Activated CD8-positive, alpha-beta T cell treated with anti-CD3 and anti-CD28 coated beads, Interleukin-2, amount 10 ng/mL, durations not matched to agents 7 days and 5 days (primary cell): ENCODE measurements at regions not wholly inside any gene's neighbourhood (a gene's known extent, or its start where the extent isn't known, plus 50 kb on each side); places are given as distances from the start of the nearest gene placed in this dataset.

ENCODE experiments used
- ATAC-seq: fragments of 150-1000 bp; cut with Tn5 transposase; one replicate; pipeline ENCODE4 v1.10.0; 2021; ENCODE audit warnings: moderate library complexity
- CTCF ChIA-PET: fragments of 350-600 bp; sonication (Branson Sonifier 250); formaldehyde crosslinking; loops from one replicate; lab custom pipeline; 2021; ENCODE audit warnings: antibody characterized with exemption; lab: Charles Lee
- POLR2A ChIA-PET: fragments of 350-600 bp; sonication (Branson Sonifier 250); formaldehyde crosslinking; loops from one replicate; lab custom pipeline; 2021; ENCODE audit warnings: antibody characterized with exemption; lab: Charles Lee
- DNase-seq: peaks from one replicate; pipeline ENCODE4 v3.0.0-alpha.2; 2020
- H3K27ac Mint-ChIP-seq: one replicate; pipeline ENCODE4 v1.8.0; 2021; ENCODE audit warnings: mild to moderate bottlenecking, mixed read lengths
- H3K27me3 Mint-ChIP-seq: one replicate; pipeline ENCODE4 v1.8.0; 2021; ENCODE audit warnings: low read depth, mixed read lengths
- H3K36me3 Mint-ChIP-seq: one replicate; pipeline ENCODE4 v1.8.0; 2021; ENCODE audit warnings: low read depth, mixed read lengths
- H3K4me1 Mint-ChIP-seq: one replicate; pipeline ENCODE4 v1.8.0; 2021; ENCODE audit warnings: low read depth, mixed read lengths
- H3K4me3 Mint-ChIP-seq: one replicate; pipeline ENCODE4 v1.8.0; 2021; ENCODE audit warnings: mild to moderate bottlenecking, mixed read lengths
- H3K9me3 Mint-ChIP-seq: one replicate; pipeline ENCODE4 v1.8.0; 2022; ENCODE audit warnings: mixed read lengths; ENCODE audit not compliant: insufficient read depth

- ChIA-PET CTCF (interaction anchor here (0.7 kb wide), 2 partner anchors 8 to 1156 kb away, joined by 3 read pairs; no protein-coding TSS in a partner anchor), POLR2A (interaction anchor here (0.8 kb wide), 1 partner anchor 24 kb away, joined by 3 read pairs; no protein-coding TSS in a partner anchor)
- Mint-ChIP-seq H3K9me3 (no peaks in the 10 kb centered on the region), H3K4me3 (no peak overlapping the region), H3K4me1 (peaks cover 14% of the 10 kb centered on the region), H3K27me3 (peaks cover 28% of the 10 kb centered on the region), H3K27ac (no peak overlapping the region), H3K36me3 (no peaks in the 10 kb centered on the region)
- ATAC-seq (peak; percentile 27), DNase-seq (no peak)
These were observed 486.0 kb downstream of the RNF144A start for GRCh38 chr2:7403092-7403775.

- Mint-ChIP-seq H3K27me3 (peaks cover 29% of the 10 kb centered on the region), H3K4me1 (peaks cover 14% of the 10 kb centered on the region), H3K4me3 (no peak overlapping the region), H3K9me3 (no peaks in the 10 kb centered on the region), H3K36me3 (no peaks in the 10 kb centered on the region), H3K27ac (no peak overlapping the region)
- ATAC-seq: no peak
- DNase-seq: no peak
- ChIA-PET POLR2A (no interaction called here), CTCF (no interaction called here)
These were observed 488.9 kb downstream of the RNF144A start for GRCh38 chr2:7405861-7406715.

GRCh38 chr2:7407001-7407400 lies 489.8 kb downstream of the RNF144A start:
- ChIA-PET POLR2A (no interaction called here), CTCF (no interaction called here)

GRCh38 chr2:7407906-7408680 lies 490.9 kb downstream of the RNF144A start:
- H3K9me3 Mint-ChIP-seq: no peaks in the 10 kb centered on the region
- H3K27ac Mint-ChIP-seq: no peak overlapping the region
- peaks cover 25% of the 10 kb centered on the region for H3K27me3 Mint-ChIP-seq
- DNase-seq (no peak), ATAC-seq (no peak)
- peaks cover 9% of the 10 kb centered on the region for H3K4me1 Mint-ChIP-seq
- CTCF ChIA-PET: no interaction called here
- H3K4me3 Mint-ChIP-seq: no peak overlapping the region
- POLR2A ChIA-PET: no interaction called here
- H3K36me3 Mint-ChIP-seq: no peaks in the 10 kb centered on the region

More at GRCh38 chr2:7407001-7407400, 489.8 kb downstream of the RNF144A start:
- peaks cover 29% of the 10 kb centered on the region for H3K27me3 Mint-ChIP-seq
- DNase-seq: no peak
- no peak overlapping the region for H3K4me3 Mint-ChIP-seq
- no peak for ATAC-seq
- no peaks in the 10 kb centered on the region for H3K9me3 Mint-ChIP-seq
- peaks cover 16% of the 10 kb centered on the region for H3K4me1 Mint-ChIP-seq
- H3K27ac Mint-ChIP-seq: no peak overlapping the region
- H3K36me3 Mint-ChIP-seq: no peaks in the 10 kb centered on the region

GRCh38 chr2:7411691-7412090 lies 494.5 kb downstream of the RNF144A start:
- Mint-ChIP-seq H3K4me1 (peaks cover 2% of the 10 kb centered on the region), H3K4me3 (no peak overlapping the region), H3K27me3 (peaks cover 17% of the 10 kb centered on the region), H3K36me3 (peaks cover 1% of the 10 kb centered on the region), H3K27ac (no peak overlapping the region), H3K9me3 (no peaks in the 10 kb centered on the region)
- ChIA-PET POLR2A (no interaction called here), CTCF (no interaction called here)
- DNase-seq (no peak), ATAC-seq (no peak)

GRCh38 chr2:7417845-7418742 lies 500.9 kb downstream of the RNF144A start:
- peaks cover 4% of the 10 kb centered on the region for H3K36me3 Mint-ChIP-seq
- ChIA-PET CTCF (interaction anchor here (1.6 kb wide), 1 partner anchor 9 kb away, joined by 4 read pairs; no protein-coding TSS in a partner anchor), POLR2A (interaction anchor here (0.6 kb wide), 1 partner anchor 243 kb away, joined by 3 read pairs; no protein-coding TSS in a partner anchor)
- H3K4me1 Mint-ChIP-seq: no peaks in the 10 kb centered on the region
- no peak overlapping the region for H3K4me3 Mint-ChIP-seq
- peaks cover 14% of the 10 kb centered on the region for H3K27me3 Mint-ChIP-seq
- DNase-seq (no peak), ATAC-seq (no peak)
- H3K27ac Mint-ChIP-seq: no peak overlapping the region
- H3K9me3 Mint-ChIP-seq: no peaks in the 10 kb centered on the region

GRCh38 chr2:7419186-7419585 lies 502.0 kb downstream of the RNF144A start:
- ATAC-seq (no peak), DNase-seq (no peak)
- ChIA-PET CTCF (no interaction called here), POLR2A (no interaction called here)
- H3K27me3 Mint-ChIP-seq: peaks cover 12% of the 10 kb centered on the region
- H3K4me1 Mint-ChIP-seq: no peaks in the 10 kb centered on the region
- no peak overlapping the region for H3K4me3 Mint-ChIP-seq
- H3K9me3 Mint-ChIP-seq: no peaks in the 10 kb centered on the region
- H3K27ac Mint-ChIP-seq: no peak overlapping the region
- H3K36me3 Mint-ChIP-seq: peaks cover 4% of the 10 kb centered on the region

GRCh38 chr2:7419814-7420311 lies 502.7 kb downstream of the RNF144A start:
- peaks cover 4% of the 10 kb centered on the region for H3K36me3 Mint-ChIP-seq
- CTCF ChIA-PET: no interaction called here

GRCh38 chr2:7420530-7420929 lies 503.3 kb downstream of the RNF144A start:
- Mint-ChIP-seq H3K27ac (no peak overlapping the region), H3K36me3 (peaks cover 4% of the 10 kb centered on the region), H3K4me3 (no peak overlapping the region), H3K4me1 (no peaks in the 10 kb centered on the region), H3K9me3 (no peaks in the 10 kb centered on the region), H3K27me3 (peaks cover 12% of the 10 kb centered on the region)
- no peak for DNase-seq
- CTCF ChIA-PET: no interaction called here
- POLR2A ChIA-PET: no interaction called here
- ATAC-seq: no peak

More at GRCh38 chr2:7419814-7420311, 502.7 kb downstream of the RNF144A start:
- no peak overlapping the region for H3K4me3 Mint-ChIP-seq
- no peaks in the 10 kb centered on the region for H3K9me3 Mint-ChIP-seq
- H3K27ac Mint-ChIP-seq: no peak overlapping the region
- no peak for DNase-seq
- no peak for ATAC-seq
- peaks cover 12% of the 10 kb centered on the region for H3K27me3 Mint-ChIP-seq
- no peaks in the 10 kb centered on the region for H3K4me1 Mint-ChIP-seq
- POLR2A ChIA-PET: no interaction called here

- ChIA-PET CTCF (interaction anchor here (0.9 kb wide), 1 partner anchor 301 kb away, joined by 3 read pairs; no protein-coding TSS in a partner anchor), POLR2A (interaction anchor here (0.8 kb wide), 1 partner anchor 437 kb away, joined by 3 read pairs; no protein-coding TSS in a partner anchor)
- DNase-seq: no peak
- Mint-ChIP-seq H3K36me3 (peaks cover 3% of the 10 kb centered on the region), H3K4me3 (no peak overlapping the region), H3K27ac (no peak overlapping the region), H3K4me1 (peaks cover 23% of the 10 kb centered on the region), H3K27me3 (peaks cover 4% of the 10 kb centered on the region), H3K9me3 (no peaks in the 10 kb centered on the region)
- ATAC-seq: no peak
These were observed 507.3 kb downstream of the RNF144A start for GRCh38 chr2:7424481-7424880.
